Ishikawa (cell line): ENCODE measurements at regions not wholly inside any gene's neighbourhood (a gene's known extent, or its start where the extent isn't known, plus 50 kb on each side); places are given as distances from the start of the nearest gene placed in this dataset.

Source experiments
- EGR1 ChIP-seq: IDR thresholded peaks from 2 replicates; pipeline ENCODE4 v1.6.1; 2012
- MAX ChIP-seq: IDR thresholded peaks from 2 replicates; pipeline ENCODE4 v1.6.1; 2012
- RAD21 ChIP-seq: IDR thresholded peaks from 2 replicates; pipeline ENCODE4 v1.6.1; 2012; ENCODE audit warnings: low read depth
- REST ChIP-seq: IDR thresholded peaks from 2 replicates; pipeline ENCODE4 v1.6.1; 2012; ENCODE audit warnings: low read depth, mild to moderate bottlenecking

GRCh38 chr10:128803790-128804189, 663.3 kb upstream of the MGMT start:
- TF ChIP-seq RAD21 (no peak), MAX (no peak), EGR1 (no peak), REST (no peak)
